Keratinocyte (primary cell): ENCODE measurements at regions not wholly inside any gene's neighbourhood (a gene's known extent, or its start where the extent isn't known, plus 50 kb on each side); places are given as distances from the start of the nearest gene placed in this dataset.

ENCODE experiments used
- DNase-seq: peaks from one replicate; pipeline ENCODE4 v3.0.0-alpha.2; 2011; ENCODE audit warnings: low read depth, missing footprints, low spot score
- FAIRE-seq: peaks from 2 replicates; lab custom pipeline; 2011; peaks lifted over from hg19 to GRCh38; lab: Jason Lieb, UNC
- H2AFZ ChIP-seq: 2 replicates; pipeline ENCODE4 v1.6.0; 2012; ENCODE audit warnings: low read length, control low read depth, inconsistent platforms; ENCODE audit not compliant: control insufficient read depth
- H3K27ac ChIP-seq: 2 replicates; pipeline ENCODE4 v1.5.1; 2011; ENCODE audit warnings: low read length; ENCODE audit not compliant: control insufficient read depth, insufficient read depth
- H3K27me3 ChIP-seq: 3 replicates; pipeline ENCODE4 v1.6.0; 2011; ENCODE audit warnings: low read length; ENCODE audit not compliant: control insufficient read depth, insufficient read depth; ENCODE audit errors: extremely low read depth
- H3K36me3 ChIP-seq, 2 experiments: 2 replicates in 1 of 2; 3 replicates in 1 of 2; pipeline ENCODE4 v1.5.1; 2011; ENCODE audit warnings: low read length in 2 of 2, mild to moderate bottlenecking in 1 of 2; ENCODE audit not compliant: control insufficient read depth in 2 of 2, insufficient read depth in 2 of 2; ENCODE audit errors: extremely low read depth in 1 of 2
- H3K4me1 ChIP-seq: 3 replicates; pipeline ENCODE4 v1.5.1; 2011; ENCODE audit warnings: low read length; ENCODE audit not compliant: control insufficient read depth, insufficient read depth; ENCODE audit errors: extremely low read depth
- H3K4me2 ChIP-seq: 3 replicates; pipeline ENCODE4 v1.6.0; 2011; ENCODE audit warnings: low read depth, low read length; ENCODE audit not compliant: control insufficient read depth, insufficient read depth; ENCODE audit errors: extremely low read depth
- H3K4me3 ChIP-seq, 3 experiments: fragments of 200-600 bp in 1 of 3; sonication (generic) in 1 of 3; 2 replicates in 2 of 3; 3 replicates in 1 of 3; pipeline ENCODE4 v1.5.1; 2011 to 2016; ENCODE audit warnings: low read length in 3 of 3, mild to moderate bottlenecking in 3 of 3, control low read depth in 2 of 3, inconsistent platforms in 1 of 3, low read depth in 1 of 3, mixed read lengths in 1 of 3, mixed run types in 1 of 3, moderate library complexity in 1 of 3; ENCODE audit not compliant: control insufficient read depth in 2 of 3, insufficient read depth in 2 of 3; ENCODE audit errors: extremely low read depth in 1 of 3
- H3K79me2 ChIP-seq: 2 replicates; pipeline ENCODE4 v1.6.0; 2012; ENCODE audit warnings: low read length; ENCODE audit not compliant: control insufficient read depth, insufficient read depth
- H3K9ac ChIP-seq: 3 replicates; pipeline ENCODE4 v1.6.0; 2011; ENCODE audit warnings: low read length; ENCODE audit not compliant: control insufficient read depth, insufficient read depth; ENCODE audit errors: extremely low read depth
- H3K9me1 ChIP-seq: 3 replicates; pipeline ENCODE4 v1.6.0; 2011; ENCODE audit warnings: low read length; ENCODE audit not compliant: control insufficient read depth, insufficient read depth; ENCODE audit errors: extremely low read depth
- H3K9me3 ChIP-seq: 2 replicates; pipeline ENCODE4 v1.5.1; 2012; ENCODE audit warnings: low read depth, low read length; ENCODE audit not compliant: control insufficient read depth
- H4K20me1 ChIP-seq: 3 replicates; pipeline ENCODE4 v1.6.0; 2011; ENCODE audit warnings: low read length; ENCODE audit not compliant: control insufficient read depth, insufficient read depth; ENCODE audit errors: extremely low read depth
- EZH2 ChIP-seq: IDR thresholded peaks from one replicate; pipeline ENCODE4 v1.6.1; 2012; ENCODE audit warnings: inconsistent platforms, mild to moderate bottlenecking, low read length, moderate library complexity
- dilution Hi-C: fragments of 300-500 bp; cut with MboI; formaldehyde crosslinking; loops from one replicate; pipeline ENCODE4 v1.7.0; 2020; ENCODE audit warnings: low sequenced_read_pairs; ENCODE audit not compliant: extremely low pct_ligation_motif_present
- TF ChIP-seq, protein P1 (sequence below), 3 experiments: IDR thresholded peaks in 1 of 3; conservative IDR thresholded peaks in 1 of 3; optimal IDR thresholded peaks in 1 of 3; 2 replicates in 2 of 3; 3 replicates in 1 of 3; pipeline versions ENCODE3 to v1.5.1; 2011; ENCODE audit warnings: low read length in 3 of 3, mild to moderate bottlenecking in 3 of 3, moderate library complexity in 2 of 3, control low read depth in 1 of 3, inconsistent platforms in 1 of 3; ENCODE audit not compliant: insufficient read depth in 2 of 3; ENCODE audit errors: extremely low read depth in 1 of 3

DNA sequence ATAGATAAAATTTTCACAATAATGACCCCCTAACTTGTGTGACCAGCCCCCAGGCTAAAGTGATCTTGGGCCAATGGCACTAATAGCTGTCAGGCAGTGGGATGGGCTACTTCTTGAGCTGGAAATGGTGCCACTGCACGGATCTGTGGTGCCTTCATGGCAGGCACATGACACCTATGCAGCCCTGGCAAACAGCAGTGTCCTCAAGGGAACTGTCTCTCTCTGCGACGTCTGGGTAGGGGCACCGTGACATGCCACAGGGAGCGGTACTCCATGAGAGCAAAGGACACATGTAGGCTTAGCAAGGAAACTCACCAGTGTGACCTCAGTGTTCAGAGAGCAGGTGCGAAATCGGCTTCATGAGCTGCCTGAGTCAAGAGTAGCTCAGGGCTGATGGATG lies 161.7 kb upstream of the TWIST2 start:
- Histone ChIP-seq H3K4me1 (peaks cover 17% of the 10 kb centered on the region), H2AFZ (no peak overlapping the region), H3K9me1 (no peaks in the 10 kb centered on the region), H3K9me3 (no peaks in the 10 kb centered on the region), H3K27ac (no peak overlapping the region), H3K27me3 (peaks cover 6% of the 10 kb centered on the region), H3K9ac (no peak overlapping the region), H3K4me2 (no peak overlapping the region), H3K79me2 (no peaks in the 10 kb centered on the region), H3K4me3 (no peak overlapping the region), H4K20me1 (no peaks in the 10 kb centered on the region), H3K36me3 (no peaks in the 10 kb centered on the region)
- TF ChIP-seq, protein P1, sequence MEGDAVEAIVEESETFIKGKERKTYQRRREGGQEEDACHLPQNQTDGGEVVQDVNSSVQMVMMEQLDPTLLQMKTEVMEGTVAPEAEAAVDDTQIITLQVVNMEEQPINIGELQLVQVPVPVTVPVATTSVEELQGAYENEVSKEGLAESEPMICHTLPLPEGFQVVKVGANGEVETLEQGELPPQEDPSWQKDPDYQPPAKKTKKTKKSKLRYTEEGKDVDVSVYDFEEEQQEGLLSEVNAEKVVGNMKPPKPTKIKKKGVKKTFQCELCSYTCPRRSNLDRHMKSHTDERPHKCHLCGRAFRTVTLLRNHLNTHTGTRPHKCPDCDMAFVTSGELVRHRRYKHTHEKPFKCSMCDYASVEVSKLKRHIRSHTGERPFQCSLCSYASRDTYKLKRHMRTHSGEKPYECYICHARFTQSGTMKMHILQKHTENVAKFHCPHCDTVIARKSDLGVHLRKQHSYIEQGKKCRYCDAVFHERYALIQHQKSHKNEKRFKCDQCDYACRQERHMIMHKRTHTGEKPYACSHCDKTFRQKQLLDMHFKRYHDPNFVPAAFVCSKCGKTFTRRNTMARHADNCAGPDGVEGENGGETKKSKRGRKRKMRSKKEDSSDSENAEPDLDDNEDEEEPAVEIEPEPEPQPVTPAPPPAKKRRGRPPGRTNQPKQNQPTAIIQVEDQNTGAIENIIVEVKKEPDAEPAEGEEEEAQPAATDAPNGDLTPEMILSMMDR (optimal IDR thresholded peaks at IDR 0.05 in 1 of 3, IDR thresholded peaks at IDR 0.05 in 1 of 3, conservative IDR thresholded peaks at IDR 0.05 in 1 of 3; ENCODE audit: extremely low read depth in 1 of 3, insufficient read depth in 2 of 3, low read length in 3 of 3) = no peak
- TF ChIP-seq EZH2 = no peak
- FAIRE-seq (no peak), DNase-seq (no peak)
- dilution Hi-C loops = no loop called here

DNA sequence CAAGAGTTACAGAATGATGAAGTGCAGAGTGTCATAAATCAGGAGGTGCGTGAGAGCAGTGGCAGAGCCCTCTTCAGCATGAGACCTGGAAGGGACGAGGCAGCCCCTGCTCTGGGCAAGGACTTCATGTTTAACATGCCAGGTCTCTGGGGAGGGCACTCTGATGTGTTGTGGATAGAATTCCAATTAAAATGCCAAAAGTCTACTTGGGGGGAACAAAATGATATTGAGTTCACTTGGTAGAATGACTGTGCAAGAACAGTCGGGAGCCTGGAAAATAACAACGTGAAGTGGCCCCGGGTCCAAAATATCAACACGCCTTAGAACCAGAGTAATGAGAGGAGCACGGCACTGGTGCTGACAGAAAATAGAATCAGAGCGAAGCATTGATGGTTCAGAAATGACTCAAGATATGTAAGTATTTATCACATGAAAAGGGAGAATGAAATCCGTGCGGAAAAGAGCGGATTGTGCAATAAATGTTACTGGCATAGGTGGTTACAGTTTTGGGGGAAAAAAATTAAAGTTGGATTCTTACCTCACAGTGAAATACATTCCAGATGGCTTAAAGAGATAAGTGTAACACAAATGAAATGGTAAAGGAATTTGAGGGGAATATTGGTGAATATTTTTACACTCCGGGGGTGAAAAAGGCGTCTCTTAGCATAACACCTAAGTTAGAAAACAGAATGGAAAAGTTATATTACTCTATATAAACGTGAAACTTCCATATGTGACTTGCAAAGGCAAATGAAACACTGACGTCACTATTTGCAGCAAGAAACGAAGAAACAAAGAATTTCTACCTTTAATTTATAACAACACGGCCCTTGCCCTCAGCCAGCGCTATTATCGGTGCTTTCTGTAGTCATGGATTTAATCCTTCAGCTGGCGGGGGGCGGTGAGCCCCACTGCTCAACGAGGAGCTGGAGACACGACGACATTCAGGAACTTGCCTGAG lies 159.4 kb upstream of the TWIST2 start:
- Histone ChIP-seq H3K79me2 (no peaks in the 10 kb centered on the region), H3K27me3 (peaks cover 11% of the 10 kb centered on the region), H3K36me3 (no peaks in the 10 kb centered on the region), H3K9me3 (no peaks in the 10 kb centered on the region), H3K4me2 (no peak overlapping the region), H3K27ac (no peak overlapping the region), H3K9me1 (no peaks in the 10 kb centered on the region), H3K4me1 (peaks cover 17% of the 10 kb centered on the region), H2AFZ (no peak overlapping the region), H3K4me3 (no peak overlapping the region), H4K20me1 (no peaks in the 10 kb centered on the region), H3K9ac (no peak overlapping the region)
- dilution Hi-C loops = no loop called here
- TF ChIP-seq EZH2 = no peak
- TF ChIP-seq, protein P1 (optimal IDR thresholded peaks at IDR 0.05 in 1 of 3, IDR thresholded peaks at IDR 0.05 in 1 of 3, conservative IDR thresholded peaks at IDR 0.05 in 1 of 3; ENCODE audit: extremely low read depth in 1 of 3, insufficient read depth in 2 of 3, low read length in 3 of 3) = no peak
- FAIRE-seq (no peak), DNase-seq (no peak)
